Ascending aorta (tissue), 2 donors: ENCODE measurements at regions not wholly inside any gene's neighbourhood (a gene's known extent, or its start where the extent isn't known, plus 50 kb on each side); places are given as distances from the start of the nearest gene placed in this dataset.

Source experiments
- DNase-seq, 2 donors: peaks; one replicate each; pipeline ENCODE4 v3.0.0-alpha.2; 2019; ENCODE audit warnings: low spot score in 2 of 2
- H3K27ac ChIP-seq, 2 donors: fragments of 200-600 bp; sonication (generic); one replicate each; pipeline ENCODE4 v1.5.1; 2016 to 2017; ENCODE audit warnings: mild to moderate bottlenecking in 1 of 2
- H3K27me3 ChIP-seq: fragments of 200-600 bp; sonication (generic); one replicate; pipeline ENCODE4 v1.5.1; 2017
- H3K36me3 ChIP-seq, 2 donors: fragments of 200-600 bp; sonication (generic); one replicate each; pipeline ENCODE4 v1.5.1; 2016
- H3K4me1 ChIP-seq, 2 donors: fragments of 200-600 bp; sonication (generic); one replicate each; pipeline ENCODE4 v1.5.1; 2016 to 2017; ENCODE audit warnings: mild to moderate bottlenecking in 1 of 2
- H3K4me3 ChIP-seq, 2 donors: fragments of 200-600 bp; sonication (generic); one replicate each; pipeline ENCODE4 v1.5.1; 2016 to 2017; ENCODE audit warnings: mild to moderate bottlenecking in 1 of 2
- H3K9me3 ChIP-seq, 2 donors: fragments of 200-600 bp; sonication (generic); one replicate each; pipeline ENCODE4 v1.5.1; 2016
- intact Hi-C: fragments of 100-400 bp; cut with DNase I; formaldehyde crosslinking; loops from one replicate; pipeline ENCODE4 v1.15.1; 2023
- TF ChIP-seq, protein P1 (sequence below), 3 experiments: fragments of 200-600 bp in 2 of 3; fragments of 450-650 bp in 1 of 3; sonication (generic) in 2 of 3; IDR thresholded peaks; one replicate each; pipeline ENCODE4 v1.5.1; 2016 to 2019; ENCODE audit warnings: antibody characterized with exemption in 3 of 3, mild to moderate bottlenecking in 1 of 3, moderate library complexity in 1 of 3

- Histone ChIP-seq H3K27me3 (no peaks in the 10 kb centered on the region), H3K27ac (no peak overlapping the region), H3K4me3 (no peak overlapping the region), H3K9me3 (no peaks in the 10 kb centered on the region), H3K4me1 (no peaks in the 10 kb centered on the region), H3K36me3 (no peaks in the 10 kb centered on the region)
- TF ChIP-seq, protein P1, sequence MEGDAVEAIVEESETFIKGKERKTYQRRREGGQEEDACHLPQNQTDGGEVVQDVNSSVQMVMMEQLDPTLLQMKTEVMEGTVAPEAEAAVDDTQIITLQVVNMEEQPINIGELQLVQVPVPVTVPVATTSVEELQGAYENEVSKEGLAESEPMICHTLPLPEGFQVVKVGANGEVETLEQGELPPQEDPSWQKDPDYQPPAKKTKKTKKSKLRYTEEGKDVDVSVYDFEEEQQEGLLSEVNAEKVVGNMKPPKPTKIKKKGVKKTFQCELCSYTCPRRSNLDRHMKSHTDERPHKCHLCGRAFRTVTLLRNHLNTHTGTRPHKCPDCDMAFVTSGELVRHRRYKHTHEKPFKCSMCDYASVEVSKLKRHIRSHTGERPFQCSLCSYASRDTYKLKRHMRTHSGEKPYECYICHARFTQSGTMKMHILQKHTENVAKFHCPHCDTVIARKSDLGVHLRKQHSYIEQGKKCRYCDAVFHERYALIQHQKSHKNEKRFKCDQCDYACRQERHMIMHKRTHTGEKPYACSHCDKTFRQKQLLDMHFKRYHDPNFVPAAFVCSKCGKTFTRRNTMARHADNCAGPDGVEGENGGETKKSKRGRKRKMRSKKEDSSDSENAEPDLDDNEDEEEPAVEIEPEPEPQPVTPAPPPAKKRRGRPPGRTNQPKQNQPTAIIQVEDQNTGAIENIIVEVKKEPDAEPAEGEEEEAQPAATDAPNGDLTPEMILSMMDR (IDR thresholded peaks at IDR 0.05), result no peak
- DNase-seq, result no peak
- intact Hi-C loops, result no loop called here
These were observed 810.8 kb upstream of the ATXN7L3B start for GRCh38 chr12:73726881-73727280.

- no peaks in the 10 kb centered on the region for H3K27me3 ChIP-seq
- no peak overlapping the region for H3K4me3 ChIP-seq
- no peak overlapping the region for H3K27ac ChIP-seq
- intact Hi-C loops, result no loop called here
- TF ChIP-seq, protein P1 (IDR thresholded peaks at IDR 0.05), result no peak
- H3K9me3 ChIP-seq, result no peaks in the 10 kb centered on the region
- no peak for DNase-seq
- no peaks in the 10 kb centered on the region for H3K36me3 ChIP-seq
- H3K4me1 ChIP-seq, result no peaks in the 10 kb centered on the region
These were observed 806.0 kb upstream of the ATXN7L3B start for GRCh38 chr12:73731658-73732057.

DNA sequence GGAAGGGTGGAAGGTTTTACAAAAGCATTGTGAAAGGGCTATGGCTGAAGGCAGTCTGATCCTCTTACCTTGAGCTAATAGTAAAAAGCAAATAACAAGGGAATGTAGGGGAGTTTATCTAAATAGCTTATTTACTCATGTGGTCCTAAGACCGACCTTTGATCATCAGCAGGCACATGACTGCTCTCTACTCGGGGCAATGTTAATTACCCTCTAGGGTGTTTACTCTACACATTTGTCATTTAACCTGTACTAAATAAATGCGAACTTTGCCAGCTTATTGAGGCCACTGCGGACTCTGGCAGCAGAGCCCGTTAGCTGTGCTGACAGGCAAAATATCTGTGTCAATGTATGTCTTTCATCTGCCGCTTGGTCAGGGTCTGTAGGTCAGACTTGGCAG lies 768.3 kb upstream of the ATXN7L3B start:
- Histone ChIP-seq H3K27ac (no peak overlapping the region), H3K4me1 (no peaks in the 10 kb centered on the region), H3K36me3 (no peaks in the 10 kb centered on the region), H3K27me3 (no peaks in the 10 kb centered on the region), H3K9me3 (peaks cover 0 to 3% of the 10 kb centered on the region in 2 donors), H3K4me3 (no peak overlapping the region)
- intact Hi-C loops, result no loop called here
- no peak for DNase-seq
- TF ChIP-seq, protein P1 (IDR thresholded peaks at IDR 0.05), result no peak

DNA sequence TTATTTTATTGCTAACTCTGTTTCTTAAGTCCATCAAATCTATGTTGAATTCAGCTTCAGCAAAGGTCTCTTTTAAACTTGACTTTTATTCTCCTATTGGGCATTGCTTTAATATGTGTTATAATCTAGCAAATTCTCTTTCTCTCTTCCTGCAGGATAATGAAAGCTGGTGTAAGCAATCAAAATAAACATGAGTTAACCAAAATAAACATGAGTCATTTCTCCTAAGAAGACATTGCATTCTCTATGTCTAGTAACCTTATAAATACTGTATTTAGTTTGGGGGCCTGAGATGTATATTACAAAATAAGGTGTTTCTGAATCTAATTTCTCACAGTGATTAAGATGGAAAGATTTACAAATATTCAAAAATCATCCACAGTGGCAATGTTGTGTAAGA lies 739.1 kb upstream of the ATXN7L3B start:
- no peak for DNase-seq
- no peaks in the 10 kb centered on the region for H3K27me3 ChIP-seq
- H3K27ac ChIP-seq, result no peak overlapping the region
- TF ChIP-seq, protein P1 (IDR thresholded peaks at IDR 0.05), result no peak
- no peak overlapping the region for H3K4me3 ChIP-seq
- intact Hi-C loops, result no loop called here
- H3K9me3 ChIP-seq, result no peaks in the 10 kb centered on the region
- H3K36me3 ChIP-seq, result no peaks in the 10 kb centered on the region
- no peaks in the 10 kb centered on the region for H3K4me1 ChIP-seq

GRCh38 chr12:73815072-73815645 lies 722.5 kb upstream of the ATXN7L3B start:
- TF ChIP-seq, protein P1 (IDR thresholded peaks at IDR 0.05), result no peak
- H3K36me3 ChIP-seq, result no peaks in the 10 kb centered on the region
- H3K27ac ChIP-seq, result no peak overlapping the region
- no peaks in the 10 kb centered on the region for H3K4me1 ChIP-seq
- no peaks in the 10 kb centered on the region for H3K9me3 ChIP-seq
- H3K27me3 ChIP-seq, result no peaks in the 10 kb centered on the region
- no peak overlapping the region for H3K4me3 ChIP-seq
- DNase-seq, result no peak
- intact Hi-C loops, result no loop called here

DNA sequence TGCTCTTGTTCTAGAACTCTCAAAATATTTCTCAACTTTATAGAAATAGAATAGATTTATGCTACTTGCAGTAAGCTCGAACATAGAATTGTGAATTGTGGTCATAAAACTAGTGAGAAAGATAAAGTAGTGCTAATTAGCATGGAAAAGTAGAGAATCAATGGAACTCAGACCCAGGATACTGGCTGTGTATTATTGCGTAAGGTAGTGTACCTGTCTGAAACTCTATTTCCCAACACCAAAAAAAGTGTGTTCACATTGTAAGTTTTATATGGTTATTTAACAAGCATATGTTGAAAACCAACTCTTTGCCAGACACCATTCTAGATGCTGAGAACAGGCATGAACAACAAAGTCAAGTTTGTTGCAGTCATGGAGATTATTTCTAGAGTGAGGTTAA lies 720.5 kb upstream of the ATXN7L3B start:
- no peaks in the 10 kb centered on the region for H3K27me3 ChIP-seq
- TF ChIP-seq, protein P1 (IDR thresholded peaks at IDR 0.05), result no peak
- no peaks in the 10 kb centered on the region for H3K4me1 ChIP-seq
- no peaks in the 10 kb centered on the region for H3K36me3 ChIP-seq
- DNase-seq, result no peak
- H3K9me3 ChIP-seq, result no peaks in the 10 kb centered on the region
- no peak overlapping the region for H3K4me3 ChIP-seq
- no peak overlapping the region for H3K27ac ChIP-seq
- intact Hi-C loops, result no loop called here
